Gastroesophageal sphincter (tissue), 3 donors: ENCODE measurements at regions not wholly inside any gene's neighbourhood (a gene's known extent, or its start where the extent isn't known, plus 50 kb on each side); places are given as distances from the start of the nearest gene placed in this dataset.

ENCODE experiments used
- POLR2A ChIP-seq, 2 donors: fragments of 450-650 bp; IDR thresholded peaks; one replicate each; pipeline ENCODE4 v1.6.1; 2017; ENCODE audit warnings: antibody characterized with exemption in 2 of 2, mild to moderate bottlenecking in 2 of 2, moderate library complexity in 1 of 2
- POLR2AphosphoS5 ChIP-seq: sonication (generic); formaldehyde crosslinking; IDR thresholded peaks from one replicate; pipeline ENCODE4 v1.6.1; 2017; ENCODE audit warnings: antibody characterized with exemption
- TF ChIP-seq, protein P1 (sequence below), 4 experiments: fragments of 200-600 bp in 2 of 4; fragments of 450-650 bp in 2 of 4; sonication (generic) in 1 of 4; IDR thresholded peaks; one replicate each; pipeline ENCODE4 v1.5.1; 2017 to 2019; ENCODE audit warnings: antibody characterized with exemption in 4 of 4, mild to moderate bottlenecking in 2 of 4, moderate library complexity in 2 of 4

DNA sequence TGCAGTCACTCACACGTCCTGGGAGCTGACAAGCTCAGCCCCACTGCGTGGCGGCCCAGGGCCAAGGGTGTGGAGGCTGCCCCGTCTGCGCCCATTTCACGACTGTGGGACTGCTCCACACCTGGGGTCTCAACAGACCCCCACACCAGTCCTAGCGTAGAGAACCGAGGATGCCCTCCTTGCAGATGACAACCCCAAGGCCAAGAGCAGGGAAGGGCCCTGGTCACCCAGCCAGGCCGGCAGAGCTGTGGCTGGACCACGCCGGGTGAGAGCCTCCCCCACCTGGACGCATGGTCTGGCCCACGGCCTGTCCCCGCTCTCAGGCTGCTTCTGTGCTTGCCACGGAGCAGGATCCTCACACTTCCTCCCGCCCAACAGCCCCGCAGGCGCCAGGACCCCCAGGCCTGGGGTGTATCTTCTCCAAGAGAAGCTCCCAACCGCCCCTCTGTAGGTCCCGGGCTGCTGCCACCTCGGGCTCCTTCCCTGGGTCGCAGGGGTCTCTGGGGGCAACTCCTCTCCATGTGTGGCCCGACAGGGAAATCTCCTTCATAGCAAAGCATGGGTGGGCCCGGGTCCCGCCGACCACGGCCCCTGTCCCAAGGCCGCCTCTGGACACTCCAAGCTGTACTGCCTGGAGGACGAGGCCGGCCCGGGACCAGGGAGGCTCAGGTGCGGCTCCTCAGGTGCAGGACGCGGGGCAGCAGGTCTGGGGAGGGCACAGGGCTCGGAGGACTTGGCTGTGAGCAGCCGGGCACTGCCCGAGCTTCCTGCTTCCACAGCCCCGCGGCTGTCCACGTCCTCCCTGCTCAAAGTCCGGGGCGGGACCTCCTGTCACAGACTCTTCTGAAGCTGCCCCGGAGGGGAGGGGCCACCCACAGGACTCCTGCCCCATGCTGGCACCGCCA lies 88.8 kb downstream of the FOXL3 start:
- TF ChIP-seq POLR2A (IDR thresholded peaks at IDR 0.05) = no peak
- TF ChIP-seq, protein P1, sequence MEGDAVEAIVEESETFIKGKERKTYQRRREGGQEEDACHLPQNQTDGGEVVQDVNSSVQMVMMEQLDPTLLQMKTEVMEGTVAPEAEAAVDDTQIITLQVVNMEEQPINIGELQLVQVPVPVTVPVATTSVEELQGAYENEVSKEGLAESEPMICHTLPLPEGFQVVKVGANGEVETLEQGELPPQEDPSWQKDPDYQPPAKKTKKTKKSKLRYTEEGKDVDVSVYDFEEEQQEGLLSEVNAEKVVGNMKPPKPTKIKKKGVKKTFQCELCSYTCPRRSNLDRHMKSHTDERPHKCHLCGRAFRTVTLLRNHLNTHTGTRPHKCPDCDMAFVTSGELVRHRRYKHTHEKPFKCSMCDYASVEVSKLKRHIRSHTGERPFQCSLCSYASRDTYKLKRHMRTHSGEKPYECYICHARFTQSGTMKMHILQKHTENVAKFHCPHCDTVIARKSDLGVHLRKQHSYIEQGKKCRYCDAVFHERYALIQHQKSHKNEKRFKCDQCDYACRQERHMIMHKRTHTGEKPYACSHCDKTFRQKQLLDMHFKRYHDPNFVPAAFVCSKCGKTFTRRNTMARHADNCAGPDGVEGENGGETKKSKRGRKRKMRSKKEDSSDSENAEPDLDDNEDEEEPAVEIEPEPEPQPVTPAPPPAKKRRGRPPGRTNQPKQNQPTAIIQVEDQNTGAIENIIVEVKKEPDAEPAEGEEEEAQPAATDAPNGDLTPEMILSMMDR (IDR thresholded peaks at IDR 0.05) = no peak
- no peak for TF ChIP-seq POLR2AphosphoS5
